ENCODE measurements at regions not wholly inside any gene's neighbourhood (a gene's known extent, or its start where the extent isn't known, plus 50 kb on each side); places are given as distances from the start of the nearest gene placed in this dataset.

- intact Hi-C loops (cut with DNase I), result no loop called here
Observed at GRCh38 chr9:129523943-129524581, 96.8 kb downstream of the C9orf50 start.

GRCh38 chr9:129522351-129522750, 98.5 kb downstream of the C9orf50 start:
- intact Hi-C loops (cut with DNase I), result no loop called here
- WGBS, 2 donors, result 78 to 89% methylated on average over 7 of the region's 7 CpGs
- Histone ChIP-seq H3K36me3 (no peaks in the 10 kb centered on the region), H3K27ac (no peak overlapping the region), H3K9me3 (no peaks in the 10 kb centered on the region), H3K4me3 (no peak overlapping the region), H3K4me1 (no peaks in the 10 kb centered on the region), H3K27me3 (no peaks in the 10 kb centered on the region)
- DNase-seq (no peak), ATAC-seq (no peak), FAIRE-seq (no peak)
- no peak for TF ChIP-seq CTCF (IDR thresholded peaks at IDR 0.05)

More at GRCh38 chr9:129523943-129524581, 96.8 kb downstream of the C9orf50 start:
- Histone ChIP-seq H3K27me3 (no peaks in the 10 kb centered on the region), H3K4me3 (no peak overlapping the region), H3K36me3 (no peaks in the 10 kb centered on the region), H3K27ac (no peak overlapping the region), H3K9me3 (no peaks in the 10 kb centered on the region), H3K4me1 (no peaks in the 10 kb centered on the region)
- WGBS, 2 donors, result 72 to 78% methylated on average over 8 of the region's 8 CpGs
- TF ChIP-seq CTCF (IDR thresholded peaks at IDR 0.05), result no peak
- no peak for ATAC-seq
- DNase-seq, result no peak
- FAIRE-seq, result no peak

- ATAC-seq, result no peak
- intact Hi-C loops (cut with DNase I), result no loop called here
Observed at GRCh38 chr9:129520082-129520481, 100.8 kb downstream of the C9orf50 start.

GRCh38 chr9:129518074-129518473, 102.8 kb downstream of the C9orf50 start:
- no peak overlapping the region for H3K4me3 ChIP-seq
- no peak for FAIRE-seq

More at GRCh38 chr9:129520082-129520481, 100.8 kb downstream of the C9orf50 start:
- Histone ChIP-seq H3K9me3 (no peaks in the 10 kb centered on the region), H3K4me1 (no peaks in the 10 kb centered on the region), H3K4me3 (no peak overlapping the region), H3K36me3 (no peaks in the 10 kb centered on the region), H3K27ac (no peak overlapping the region), H3K27me3 (no peaks in the 10 kb centered on the region)
- WGBS, 2 donors, result 76% methylated on average over 3 of the region's 3 CpGs
- FAIRE-seq (no peak), DNase-seq (no peak)
- no peak for TF ChIP-seq CTCF (IDR thresholded peaks at IDR 0.05)

More at GRCh38 chr9:129518074-129518473, 102.8 kb downstream of the C9orf50 start:
- Histone ChIP-seq H3K27ac (no peak overlapping the region), H3K9me3 (no peaks in the 10 kb centered on the region), H3K36me3 (no peaks in the 10 kb centered on the region), H3K27me3 (no peaks in the 10 kb centered on the region), H3K4me1 (no peaks in the 10 kb centered on the region)
- intact Hi-C loops (cut with DNase I), result no loop called here
- TF ChIP-seq CTCF (IDR thresholded peaks at IDR 0.05), result no peak
- DNase-seq, result no peak
- no peak for ATAC-seq
